ENCODE measurements at regions not wholly inside any gene's neighbourhood (a gene's known extent, or its start where the extent isn't known, plus 50 kb on each side); places are given as distances from the start of the nearest gene placed in this dataset.

DNA sequence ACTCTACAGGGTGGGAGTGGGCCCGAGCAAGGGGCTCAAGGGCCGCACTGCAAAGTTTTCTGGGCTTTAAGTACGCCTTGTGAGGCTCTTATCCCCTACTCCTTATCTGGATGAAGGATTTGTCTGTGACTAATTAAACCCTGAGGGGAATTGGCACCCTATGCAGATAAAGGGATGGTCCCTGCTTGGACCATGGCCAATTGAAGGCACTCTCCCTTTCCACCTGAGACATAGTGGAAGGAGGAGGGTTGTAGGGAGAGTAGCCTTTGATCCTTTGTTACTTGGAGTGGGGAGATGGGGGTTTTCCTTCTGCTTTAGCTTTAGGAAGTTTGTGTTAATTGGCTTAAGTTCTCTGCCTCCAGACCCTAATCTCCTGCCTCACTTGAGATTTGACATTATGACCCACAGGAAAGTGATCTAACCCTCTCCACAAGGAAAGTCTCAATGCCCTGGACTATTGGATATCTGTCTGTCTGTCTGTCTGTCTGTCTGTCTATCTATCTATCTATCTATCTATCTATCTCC, 1158.8 kb upstream of the SORCS1 start:
- TF ChIP-seq TCF12 (IDR thresholded peaks at IDR 0.05; ENCODE audit: low read depth): no peak
- TF ChIP-seq CREB1 (IDR thresholded peaks at IDR 0.05; ENCODE audit: low read depth): no peak

DNA sequence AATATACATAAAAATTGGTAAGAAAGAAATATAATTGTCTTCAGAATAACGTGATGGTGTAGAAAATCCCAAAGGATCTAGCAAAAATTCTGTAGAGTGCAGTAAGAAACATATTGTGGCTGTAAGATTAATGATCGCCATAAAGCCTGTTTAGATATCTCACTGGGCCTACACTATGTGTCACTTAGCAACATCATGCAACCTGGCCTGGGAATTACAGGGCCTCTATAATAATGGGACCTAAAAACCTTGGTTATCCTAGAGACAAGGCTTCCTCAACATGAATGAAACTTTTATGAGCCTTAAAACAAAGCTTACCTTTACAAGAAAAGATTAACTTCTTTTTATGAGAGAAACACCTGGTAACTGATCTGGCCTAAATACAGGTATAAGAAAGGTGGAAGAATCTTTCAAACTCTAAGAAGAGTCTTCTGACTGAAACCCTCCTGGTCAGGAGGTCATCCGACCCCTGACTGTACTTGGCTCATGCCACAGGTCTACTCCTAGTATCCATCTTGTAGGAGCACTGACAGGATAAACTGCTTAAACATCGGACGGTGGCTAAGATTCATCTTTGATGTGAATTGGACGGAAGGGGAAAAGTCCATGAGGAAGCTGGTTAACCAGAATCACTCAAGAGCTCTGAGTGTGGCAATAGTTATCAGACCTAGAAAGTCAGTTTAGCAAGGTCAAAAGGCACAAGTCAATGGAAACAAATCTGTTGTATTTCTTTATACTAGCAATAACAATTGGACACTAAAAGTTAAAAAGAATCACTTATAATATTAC, 1155.1 kb upstream of the SORCS1 start:
- TF ChIP-seq, protein P1, sequence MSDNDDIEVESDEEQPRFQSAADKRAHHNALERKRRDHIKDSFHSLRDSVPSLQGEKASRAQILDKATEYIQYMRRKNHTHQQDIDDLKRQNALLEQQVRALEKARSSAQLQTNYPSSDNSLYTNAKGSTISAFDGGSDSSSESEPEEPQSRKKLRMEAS (IDR thresholded peaks at IDR 0.05): no peak
- no peak for TF ChIP-seq TCF12 (IDR thresholded peaks at IDR 0.05; ENCODE audit: low read depth)
- TF ChIP-seq TAF1 (IDR thresholded peaks at IDR 0.05; ENCODE audit: low read depth): no peak
- TF ChIP-seq FOXM1 (IDR thresholded peaks at IDR 0.05; ENCODE audit: borderline replicate concordance, low read depth): no peak
- no peak for TF ChIP-seq EP300 (IDR thresholded peaks at IDR 0.05; ENCODE audit: borderline replicate concordance)

DNA sequence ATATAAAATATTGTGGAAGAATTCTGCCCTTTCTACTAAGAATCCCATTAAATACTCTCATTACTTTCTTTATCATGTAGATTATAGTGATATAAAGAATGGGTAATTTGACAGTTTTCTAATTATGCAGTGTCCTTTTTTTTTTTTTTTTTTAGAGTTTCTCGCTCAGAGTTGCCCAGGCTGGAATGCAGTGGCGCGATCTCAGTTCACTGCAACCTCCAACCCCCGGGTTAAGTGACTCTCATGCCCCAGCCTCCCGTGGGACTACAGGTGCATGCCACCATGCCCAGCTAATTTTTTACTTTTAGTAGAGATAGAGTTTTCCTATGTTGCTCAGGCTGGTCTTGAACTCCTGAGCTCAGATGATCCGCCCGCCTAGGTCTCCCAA, 1143.4 kb upstream of the SORCS1 start:
- TF ChIP-seq YY1 (IDR thresholded peaks at IDR 0.05; ENCODE audit: low read depth) (no peak), CREB1 (IDR thresholded peaks at IDR 0.05; ENCODE audit: low read depth) (no peak), TAF1 (IDR thresholded peaks at IDR 0.05; ENCODE audit: low read depth) (no peak), RAD21 (IDR thresholded peaks at IDR 0.05; ENCODE audit: low read depth) (no peak), TEAD4 (IDR thresholded peaks at IDR 0.05) (no peak), FOXM1 (IDR thresholded peaks at IDR 0.05; ENCODE audit: borderline replicate concordance, low read depth) (no peak), EP300 (IDR thresholded peaks at IDR 0.05; ENCODE audit: borderline replicate concordance) (no peak), TCF12 (IDR thresholded peaks at IDR 0.05; ENCODE audit: low read depth) (no peak), NFIC (IDR thresholded peaks at IDR 0.05) (no peak), CEBPB (IDR thresholded peaks at IDR 0.05) (no peak), ZBTB7A (IDR thresholded peaks at IDR 0.05; ENCODE audit: low read depth) (no peak), EGR1 (IDR thresholded peaks at IDR 0.05) (no peak)
- TF ChIP-seq, protein P2, sequence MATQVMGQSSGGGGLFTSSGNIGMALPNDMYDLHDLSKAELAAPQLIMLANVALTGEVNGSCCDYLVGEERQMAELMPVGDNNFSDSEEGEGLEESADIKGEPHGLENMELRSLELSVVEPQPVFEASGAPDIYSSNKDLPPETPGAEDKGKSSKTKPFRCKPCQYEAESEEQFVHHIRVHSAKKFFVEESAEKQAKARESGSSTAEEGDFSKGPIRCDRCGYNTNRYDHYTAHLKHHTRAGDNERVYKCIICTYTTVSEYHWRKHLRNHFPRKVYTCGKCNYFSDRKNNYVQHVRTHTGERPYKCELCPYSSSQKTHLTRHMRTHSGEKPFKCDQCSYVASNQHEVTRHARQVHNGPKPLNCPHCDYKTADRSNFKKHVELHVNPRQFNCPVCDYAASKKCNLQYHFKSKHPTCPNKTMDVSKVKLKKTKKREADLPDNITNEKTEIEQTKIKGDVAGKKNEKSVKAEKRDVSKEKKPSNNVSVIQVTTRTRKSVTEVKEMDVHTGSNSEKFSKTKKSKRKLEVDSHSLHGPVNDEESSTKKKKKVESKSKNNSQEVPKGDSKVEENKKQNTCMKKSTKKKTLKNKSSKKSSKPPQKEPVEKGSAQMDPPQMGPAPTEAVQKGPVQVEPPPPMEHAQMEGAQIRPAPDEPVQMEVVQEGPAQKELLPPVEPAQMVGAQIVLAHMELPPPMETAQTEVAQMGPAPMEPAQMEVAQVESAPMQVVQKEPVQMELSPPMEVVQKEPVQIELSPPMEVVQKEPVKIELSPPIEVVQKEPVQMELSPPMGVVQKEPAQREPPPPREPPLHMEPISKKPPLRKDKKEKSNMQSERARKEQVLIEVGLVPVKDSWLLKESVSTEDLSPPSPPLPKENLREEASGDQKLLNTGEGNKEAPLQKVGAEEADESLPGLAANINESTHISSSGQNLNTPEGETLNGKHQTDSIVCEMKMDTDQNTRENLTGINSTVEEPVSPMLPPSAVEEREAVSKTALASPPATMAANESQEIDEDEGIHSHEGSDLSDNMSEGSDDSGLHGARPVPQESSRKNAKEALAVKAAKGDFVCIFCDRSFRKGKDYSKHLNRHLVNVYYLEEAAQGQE (IDR thresholded peaks at IDR 0.05; ENCODE audit: low read depth): no peak
- TF ChIP-seq, protein P1 (IDR thresholded peaks at IDR 0.05): no peak
- TF ChIP-seq, protein P3, sequence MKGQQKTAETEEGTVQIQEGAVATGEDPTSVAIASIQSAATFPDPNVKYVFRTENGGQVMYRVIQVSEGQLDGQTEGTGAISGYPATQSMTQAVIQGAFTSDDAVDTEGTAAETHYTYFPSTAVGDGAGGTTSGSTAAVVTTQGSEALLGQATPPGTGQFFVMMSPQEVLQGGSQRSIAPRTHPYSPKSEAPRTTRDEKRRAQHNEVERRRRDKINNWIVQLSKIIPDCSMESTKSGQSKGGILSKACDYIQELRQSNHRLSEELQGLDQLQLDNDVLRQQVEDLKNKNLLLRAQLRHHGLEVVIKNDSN (IDR thresholded peaks at IDR 0.05): no peak

DNA sequence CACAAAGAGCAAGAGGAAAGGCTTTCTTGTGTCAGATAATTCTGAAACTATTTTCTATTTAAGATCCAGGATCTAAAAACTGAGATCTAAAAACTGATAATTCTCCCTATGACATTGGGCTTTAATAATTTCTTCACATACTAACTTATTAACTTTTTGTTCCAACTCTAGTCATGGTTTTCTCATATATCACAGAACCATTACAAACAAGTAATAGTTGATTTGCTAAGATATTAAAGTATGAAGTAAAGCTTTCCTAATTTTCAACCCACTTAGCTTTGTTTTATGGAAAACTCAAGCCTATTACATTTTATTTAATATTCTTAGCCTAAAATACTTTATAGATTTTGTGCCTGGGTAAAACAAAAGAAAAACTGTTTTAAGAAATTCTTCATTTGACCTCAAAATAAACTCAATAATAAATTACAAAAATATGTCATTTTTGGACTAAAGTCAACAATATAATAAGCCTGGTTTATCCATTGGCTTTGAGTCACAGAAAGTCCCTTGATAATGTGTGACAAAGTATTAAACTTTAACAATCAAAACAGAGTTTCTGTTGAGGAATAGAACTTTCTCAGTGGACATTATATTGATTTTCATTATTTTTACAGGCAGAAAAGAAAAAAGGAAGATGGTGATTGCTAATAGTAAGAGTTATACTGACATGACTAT, 1142.9 kb upstream of the SORCS1 start:
- TF ChIP-seq RAD21 (IDR thresholded peaks at IDR 0.05; ENCODE audit: low read depth) (no peak), TEAD4 (IDR thresholded peaks at IDR 0.05) (no peak), CEBPB (IDR thresholded peaks at IDR 0.05) (no peak), TCF12 (IDR thresholded peaks at IDR 0.05; ENCODE audit: low read depth) (no peak), NFIC (IDR thresholded peaks at IDR 0.05) (no peak), EP300 (IDR thresholded peaks at IDR 0.05; ENCODE audit: borderline replicate concordance) (no peak), YY1 (IDR thresholded peaks at IDR 0.05; ENCODE audit: low read depth) (no peak), CREB1 (IDR thresholded peaks at IDR 0.05; ENCODE audit: low read depth) (no peak), ZBTB7A (IDR thresholded peaks at IDR 0.05; ENCODE audit: low read depth) (no peak)
- TF ChIP-seq, protein P1 (IDR thresholded peaks at IDR 0.05): no peak
- TF ChIP-seq, protein P3 (IDR thresholded peaks at IDR 0.05): no peak

DNA sequence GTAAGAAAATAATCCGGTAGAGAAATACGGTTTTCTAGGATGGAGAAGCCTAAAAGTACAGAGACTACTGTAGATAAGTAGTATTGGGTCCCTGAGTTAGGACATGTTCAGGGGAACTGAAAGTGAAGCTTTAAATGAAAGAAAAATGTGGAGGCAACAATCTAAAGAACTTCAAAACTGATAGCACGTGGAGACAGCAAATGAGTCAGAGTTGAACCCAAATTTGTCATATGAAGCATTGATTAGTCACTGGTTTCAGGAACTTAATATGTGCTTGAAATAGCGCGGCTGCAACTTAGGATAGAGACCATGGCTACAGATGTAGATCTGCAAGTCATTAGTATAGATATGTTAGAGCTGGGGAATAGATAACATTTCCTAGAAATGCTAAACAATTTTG, 1138.6 kb upstream of the SORCS1 start:
- TF ChIP-seq FOXM1 (IDR thresholded peaks at IDR 0.05; ENCODE audit: borderline replicate concordance, low read depth): no peak

DNA sequence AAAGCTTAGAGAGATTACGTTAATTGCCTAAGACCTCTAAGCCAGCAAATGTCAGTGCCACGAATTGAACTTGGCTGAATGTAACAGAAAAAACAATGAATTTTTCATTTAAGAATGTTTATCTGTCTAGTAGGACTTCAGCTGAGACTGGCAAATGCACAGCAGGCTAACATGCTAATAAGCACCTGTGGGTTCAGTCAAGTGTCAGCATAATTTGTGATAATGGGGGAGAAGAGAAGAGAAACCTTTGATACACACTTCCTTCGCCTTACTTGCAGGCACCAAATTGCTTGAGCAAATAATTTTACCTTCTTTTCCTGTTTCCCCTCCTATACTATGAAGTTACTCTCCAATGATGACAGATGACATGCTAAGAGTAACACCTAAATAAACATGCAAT, 1136.5 kb upstream of the SORCS1 start:
- TF ChIP-seq TCF12 (IDR thresholded peaks at IDR 0.05; ENCODE audit: low read depth) (no peak), CREB1 (IDR thresholded peaks at IDR 0.05; ENCODE audit: low read depth) (no peak), EGR1 (IDR thresholded peaks at IDR 0.05) (no peak), RAD21 (IDR thresholded peaks at IDR 0.05; ENCODE audit: low read depth) (no peak), NFIC (IDR thresholded peaks at IDR 0.05) (no peak), ZBTB7A (IDR thresholded peaks at IDR 0.05; ENCODE audit: low read depth) (no peak), YY1 (IDR thresholded peaks at IDR 0.05; ENCODE audit: low read depth) (no peak), TEAD4 (IDR thresholded peaks at IDR 0.05) (no peak), FOXM1 (IDR thresholded peaks at IDR 0.05; ENCODE audit: borderline replicate concordance, low read depth) (no peak), EP300 (IDR thresholded peaks at IDR 0.05; ENCODE audit: borderline replicate concordance) (no peak), CEBPB (IDR thresholded peaks at IDR 0.05) (no peak), TAF1 (IDR thresholded peaks at IDR 0.05; ENCODE audit: low read depth) (no peak)
- TF ChIP-seq, protein P1 (IDR thresholded peaks at IDR 0.05): no peak
- TF ChIP-seq, protein P3 (IDR thresholded peaks at IDR 0.05): no peak
- TF ChIP-seq, protein P2 (IDR thresholded peaks at IDR 0.05; ENCODE audit: low read depth): no peak

All from Ishikawa (cell line).